DOHH2 (cell line): ENCODE measurements at regions not wholly inside any gene's neighbourhood (a gene's known extent, or its start where the extent isn't known, plus 50 kb on each side); places are given as distances from the start of the nearest gene placed in this dataset.

ENCODE experiments used
- H3F3A ChIP-seq: fragments of 200-600 bp; sonication (generic), shearing (Covaris generic); 2 replicates; pipeline ENCODE4 v1.6.0; 2016; ENCODE audit warnings: antibody characterized with exemption, mild to moderate bottlenecking; ENCODE audit not compliant: control insufficient read depth, insufficient read depth
- H3K27ac ChIP-seq: fragments of 200-600 bp; sonication (generic); 2 replicates; pipeline ENCODE4 v1.5.1; 2014; ENCODE audit warnings: low read depth, mild to moderate bottlenecking, low read length, moderate library complexity
- H3K27me3 ChIP-seq: fragments of 200-600 bp; sonication (generic); 2 replicates; pipeline ENCODE4 v1.6.1; 2014; ENCODE audit warnings: mild to moderate bottlenecking, low read length, mixed read lengths; ENCODE audit not compliant: control insufficient read depth
- H3K36me3 ChIP-seq: fragments of 200-600 bp; sonication (generic); 2 replicates; pipeline ENCODE4 v1.6.1; 2014; ENCODE audit warnings: mild to moderate bottlenecking, low read length, moderate library complexity, mixed read lengths; ENCODE audit not compliant: control insufficient read depth
- H3K4me1 ChIP-seq: fragments of 200-600 bp; sonication (generic); 2 replicates; pipeline ENCODE4 v1.6.1; 2014; ENCODE audit warnings: mild to moderate bottlenecking, low read length, mixed read lengths; ENCODE audit not compliant: control insufficient read depth
- H3K4me2 ChIP-seq: fragments of 200-600 bp; sonication (generic); 2 replicates; pipeline ENCODE4 v1.6.0; 2014; ENCODE audit warnings: mild to moderate bottlenecking, low read length, moderate library complexity
- H3K4me3 ChIP-seq: fragments of 200-600 bp; sonication (generic); 2 replicates; pipeline ENCODE4 v1.5.1; 2014; ENCODE audit warnings: mild to moderate bottlenecking, low read length, mixed read lengths
- H3K79me2 ChIP-seq: fragments of 200-600 bp; sonication (generic); 2 replicates; pipeline ENCODE4 v1.6.1; 2014; ENCODE audit warnings: mild to moderate bottlenecking, low read length, mixed read lengths; ENCODE audit not compliant: control insufficient read depth
- H3K9me2 ChIP-seq: fragments of 200-600 bp; sonication (generic); replicated peaks from 2 replicates; pipeline ENCODE4 v1.6.1; 2014; ENCODE audit warnings: mild to moderate bottlenecking, low read length, mixed read lengths; ENCODE audit not compliant: control insufficient read depth
- H3K9me3 ChIP-seq: fragments of 200-600 bp; sonication (generic); 2 replicates; pipeline ENCODE4 v1.6.1; 2014; ENCODE audit warnings: antibody characterized with exemption, low read length, mixed read lengths; ENCODE audit not compliant: control insufficient read depth, insufficient read depth
- H4K20me1 ChIP-seq: fragments of 200-600 bp; sonication (generic); 2 replicates; pipeline ENCODE4 v1.6.0; 2014; ENCODE audit warnings: low read depth, mild to moderate bottlenecking, antibody characterized with exemption, low read length, moderate library complexity; ENCODE audit not compliant: control insufficient read depth, insufficient read depth
- CTCF ChIP-seq: fragments of 200-600 bp; sonication (generic); IDR thresholded peaks from one replicate; pipeline ENCODE4 v1.5.1; 2014; ENCODE audit warnings: antibody characterized with exemption, mild to moderate bottlenecking, low read depth, low read length; ENCODE audit not compliant: poor library complexity, severe bottlenecking
- EZH2phosphoT487 ChIP-seq: fragments of 200-600 bp; sonication (generic); IDR thresholded peaks from 2 replicates; pipeline ENCODE4 v1.6.1; 2017; ENCODE audit warnings: borderline replicate concordance, mild to moderate bottlenecking, antibody characterized with exemption, low read length, moderate library complexity, mixed read lengths

GRCh38 chr3:139157161-139157932, 112.7 kb upstream of the PRR23C start:
- Histone ChIP-seq H3K4me3 (no peak overlapping the region), H3F3A (no peaks in the 10 kb centered on the region), H3K4me1 (no peaks in the 10 kb centered on the region), H3K27me3 (no peaks in the 10 kb centered on the region), H3K9me2 (no peaks in the 10 kb centered on the region), H4K20me1 (no peaks in the 10 kb centered on the region), H3K27ac (no peak overlapping the region), H3K36me3 (no peaks in the 10 kb centered on the region), H3K4me2 (no peak overlapping the region), H3K9me3 (no peaks in the 10 kb centered on the region), H3K79me2 (no peaks in the 10 kb centered on the region)
- TF ChIP-seq CTCF: no peak
- TF ChIP-seq EZH2phosphoT487: no peak

- H3K4me3 ChIP-seq: no peak overlapping the region
- H4K20me1 ChIP-seq: no peaks in the 10 kb centered on the region
- no peaks in the 10 kb centered on the region for H3K79me2 ChIP-seq
- H3K4me1 ChIP-seq: no peaks in the 10 kb centered on the region
- no peaks in the 10 kb centered on the region for H3K9me3 ChIP-seq
- H3K27ac ChIP-seq: no peak overlapping the region
- no peaks in the 10 kb centered on the region for H3K27me3 ChIP-seq
- H3F3A ChIP-seq: no peaks in the 10 kb centered on the region
- TF ChIP-seq EZH2phosphoT487 (no peak), CTCF (no peak)
- no peaks in the 10 kb centered on the region for H3K9me2 ChIP-seq
- H3K36me3 ChIP-seq: no peaks in the 10 kb centered on the region
- H3K4me2 ChIP-seq: no peak overlapping the region
Measured at GRCh38 chr3:139159356-139159755, 114.7 kb upstream of the PRR23C start.

GRCh38 chr3:139173372-139174108, 128.8 kb upstream of the PRR23C start:
- no peaks in the 10 kb centered on the region for H3K79me2 ChIP-seq
- no peak overlapping the region for H3K4me2 ChIP-seq
- no peak for TF ChIP-seq CTCF
- no peak for TF ChIP-seq EZH2phosphoT487
- no peaks in the 10 kb centered on the region for H3K9me3 ChIP-seq
- no peaks in the 10 kb centered on the region for H3K27me3 ChIP-seq
- H3K36me3 ChIP-seq: no peaks in the 10 kb centered on the region
- no peaks in the 10 kb centered on the region for H4K20me1 ChIP-seq
- no peak overlapping the region for H3K4me3 ChIP-seq
- no peak overlapping the region for H3K27ac ChIP-seq
- no peaks in the 10 kb centered on the region for H3K9me2 ChIP-seq
- H3F3A ChIP-seq: no peaks in the 10 kb centered on the region
- no peaks in the 10 kb centered on the region for H3K4me1 ChIP-seq
